Glutamatergic neuron (in vitro differentiated cells): ENCODE measurements at regions not wholly inside any gene's neighbourhood (a gene's known extent, or its start where the extent isn't known, plus 50 kb on each side); places are given as distances from the start of the nearest gene placed in this dataset.

Experiments
- DNase-seq: peaks from one replicate; pipeline ENCODE4 v3.0.0; 2022
- H3K27ac Mint-ChIP-seq: one replicate; pipeline ENCODE4 v1.8.0; 2020; ENCODE audit warnings: mild to moderate bottlenecking, mixed read lengths, inconsistent platforms; ENCODE audit not compliant: unreplicated experiment
- H3K27me3 Mint-ChIP-seq: one replicate; pipeline ENCODE4 v1.8.0; 2020; ENCODE audit warnings: mild to moderate bottlenecking, moderate library complexity, mixed read lengths, inconsistent platforms; ENCODE audit not compliant: unreplicated experiment
- H3K36me3 Mint-ChIP-seq: one replicate; pipeline ENCODE4 v1.8.0; 2020; ENCODE audit warnings: mild to moderate bottlenecking, mixed read lengths, inconsistent platforms; ENCODE audit not compliant: unreplicated experiment
- H3K4me1 Mint-ChIP-seq: one replicate; pipeline ENCODE4 v1.8.0; 2020; ENCODE audit warnings: mild to moderate bottlenecking, low read depth, mixed read lengths, inconsistent platforms; ENCODE audit not compliant: unreplicated experiment
- H3K4me3 Mint-ChIP-seq: one replicate; pipeline ENCODE4 v1.8.0; 2020; ENCODE audit warnings: mild to moderate bottlenecking, mixed read lengths, inconsistent platforms; ENCODE audit not compliant: unreplicated experiment
- H3K9me3 Mint-ChIP-seq: one replicate; pipeline ENCODE4 v1.8.0; 2020; ENCODE audit warnings: mild to moderate bottlenecking, moderate library complexity, mixed read lengths, inconsistent platforms; ENCODE audit not compliant: unreplicated experiment
- CTCF ChIP-seq: fragments of 200-600 bp; sonication (generic); IDR thresholded peaks from one replicate; pipeline ENCODE4 v1.5.0; 2021; ENCODE audit not compliant: partially characterized antibody, unreplicated experiment

DNA sequence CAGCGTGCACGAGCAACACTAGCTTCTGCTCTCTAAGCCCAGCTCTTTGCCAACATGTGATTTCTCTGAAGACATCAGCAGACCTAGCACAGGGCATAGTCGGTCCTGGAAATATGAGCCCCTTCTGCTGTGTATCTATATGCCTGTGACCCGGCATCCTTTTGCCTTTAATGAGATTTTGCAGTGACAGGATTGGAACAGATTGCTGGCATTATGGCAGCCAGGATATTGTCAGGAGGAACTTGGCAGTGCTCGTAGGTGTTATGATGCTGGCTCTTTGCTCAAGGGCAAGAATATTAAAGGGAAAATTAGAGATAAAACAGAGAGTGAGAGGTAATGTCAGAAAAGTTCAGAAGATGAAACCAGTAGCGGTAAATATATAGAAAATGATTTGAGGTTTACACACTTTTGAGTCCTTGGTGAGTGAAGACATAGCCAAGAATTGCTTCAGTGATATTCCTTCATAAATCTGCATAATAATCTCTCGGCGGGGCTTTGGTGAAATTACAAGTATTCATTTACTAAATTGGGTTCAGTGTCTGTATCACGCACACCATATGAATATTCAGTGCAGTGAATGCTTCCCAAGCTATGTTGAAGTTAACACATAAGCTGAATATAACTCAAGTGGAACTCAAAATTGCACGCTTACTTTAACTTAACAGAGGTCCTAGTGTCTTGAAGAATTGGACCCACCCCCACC, 502.1 kb upstream of the NR3C2 start:
- Mint-ChIP-seq H3K36me3 (no peaks in the 10 kb centered on the region), H3K9me3 (no peaks in the 10 kb centered on the region), H3K27me3 (peaks cover 4% of the 10 kb centered on the region), H3K4me3 (no peak overlapping the region), H3K4me1 (no peaks in the 10 kb centered on the region), H3K27ac (no peak overlapping the region)
- DNase-seq, result no peak
- TF ChIP-seq CTCF, result no peak

- no peak for DNase-seq
- H3K36me3 Mint-ChIP-seq, result peaks cover 4% of the 10 kb centered on the region
Measured at GRCh38 chr4:148934926-148935578, 492.8 kb upstream of the NR3C2 start.

GRCh38 chr4:148926276-148927260, 484.4 kb upstream of the NR3C2 start:
- H3K9me3 Mint-ChIP-seq, result peaks cover 2% of the 10 kb centered on the region
- no peak for DNase-seq
- H3K4me1 Mint-ChIP-seq, result no peaks in the 10 kb centered on the region
- H3K27ac Mint-ChIP-seq, result no peak overlapping the region
- no peak for TF ChIP-seq CTCF
- no peaks in the 10 kb centered on the region for H3K27me3 Mint-ChIP-seq
- H3K4me3 Mint-ChIP-seq, result no peak overlapping the region
- peaks cover 4% of the 10 kb centered on the region for H3K36me3 Mint-ChIP-seq

More at GRCh38 chr4:148934926-148935578, 492.8 kb upstream of the NR3C2 start:
- peaks cover 7% of the 10 kb centered on the region for H3K9me3 Mint-ChIP-seq
- H3K4me3 Mint-ChIP-seq, result no peak overlapping the region
- H3K4me1 Mint-ChIP-seq, result no peaks in the 10 kb centered on the region
- TF ChIP-seq CTCF, result no peak
- H3K27ac Mint-ChIP-seq, result no peak overlapping the region
- H3K27me3 Mint-ChIP-seq, result peaks cover 3% of the 10 kb centered on the region

DNA sequence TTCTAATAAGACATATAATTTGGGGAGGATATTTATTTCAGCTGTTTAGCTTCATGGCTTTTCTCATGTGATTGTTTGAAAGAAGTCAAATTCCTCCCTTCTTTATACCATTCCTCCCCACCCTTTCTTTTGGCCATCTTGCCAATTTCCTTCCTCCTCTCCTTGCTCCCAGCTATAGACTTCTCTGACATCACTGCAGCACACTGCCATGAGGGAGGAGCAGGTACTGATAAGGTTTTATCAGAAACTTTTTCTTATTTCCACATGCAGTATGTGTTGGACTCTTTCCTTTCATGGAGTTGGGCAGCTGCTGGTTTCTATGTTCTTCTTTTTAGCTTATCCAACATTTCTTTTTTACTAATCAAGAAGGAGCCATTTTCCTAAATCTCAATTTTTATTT, 481.7 kb upstream of the NR3C2 start:
- H3K4me1 Mint-ChIP-seq, result no peaks in the 10 kb centered on the region
- no peaks in the 10 kb centered on the region for H3K9me3 Mint-ChIP-seq
- H3K27me3 Mint-ChIP-seq, result no peaks in the 10 kb centered on the region
- no peak for DNase-seq
- no peak overlapping the region for H3K27ac Mint-ChIP-seq
- H3K4me3 Mint-ChIP-seq, result no peak overlapping the region
- no peaks in the 10 kb centered on the region for H3K36me3 Mint-ChIP-seq
- no peak for TF ChIP-seq CTCF
